T-helper 2 cell treated with Interferon-gamma antibody and Interleukin-4, amounts not matched to agents 5 μg/mL and 100 μg/mL, for 36 hours (primary cell): ENCODE measurements at regions not wholly inside any gene's neighbourhood (a gene's known extent, or its start where the extent isn't known, plus 50 kb on each side); places are given as distances from the start of the nearest gene placed in this dataset.

Experiments
- DNase-seq: peaks from one replicate; pipeline ENCODE4 v3.0.0; 2021; ENCODE audit warnings: low spot score
- H3K27ac Mint-ChIP-seq: one replicate; pipeline ENCODE4 v1.8.0; 2021; ENCODE audit warnings: mild to moderate bottlenecking, mixed read lengths
- H3K27me3 Mint-ChIP-seq: one replicate; pipeline ENCODE4 v1.8.0; 2021; ENCODE audit warnings: low read depth, mixed read lengths
- H3K36me3 Mint-ChIP-seq: one replicate; pipeline ENCODE4 v1.8.0; 2021; ENCODE audit warnings: low read depth, mixed read lengths
- H3K4me1 Mint-ChIP-seq: one replicate; pipeline ENCODE4 v1.8.0; 2021; ENCODE audit warnings: low read depth, mixed read lengths
- H3K4me3 Mint-ChIP-seq: one replicate; pipeline ENCODE4 v1.8.0; 2022; ENCODE audit warnings: mild to moderate bottlenecking, moderate library complexity, mixed read lengths
- H3K9me3 Mint-ChIP-seq: one replicate; pipeline ENCODE4 v1.8.0; 2021; ENCODE audit warnings: mixed read lengths

GRCh38 chr5:88325868-88326267, 57.2 kb upstream of the TMEM161B start:
- no peaks in the 10 kb centered on the region for H3K4me1 Mint-ChIP-seq
- no peak for DNase-seq
- H3K9me3 Mint-ChIP-seq: no peaks in the 10 kb centered on the region
- no peak overlapping the region for H3K4me3 Mint-ChIP-seq
- H3K27ac Mint-ChIP-seq: no peak overlapping the region
- H3K36me3 Mint-ChIP-seq: no peaks in the 10 kb centered on the region
- H3K27me3 Mint-ChIP-seq: no peaks in the 10 kb centered on the region

- no peak for DNase-seq
- H3K4me3 Mint-ChIP-seq: no peak overlapping the region
These were observed 54.1 kb upstream of the TMEM161B start for GRCh38 chr5:88322785-88323184.

More at GRCh38 chr5:88322785-88323184, 54.1 kb upstream of the TMEM161B start:
- H3K27me3 Mint-ChIP-seq: no peaks in the 10 kb centered on the region
- H3K27ac Mint-ChIP-seq: no peak overlapping the region
- H3K4me1 Mint-ChIP-seq: no peaks in the 10 kb centered on the region
- H3K36me3 Mint-ChIP-seq: no peaks in the 10 kb centered on the region
- no peaks in the 10 kb centered on the region for H3K9me3 Mint-ChIP-seq
